Hepatocyte (in vitro differentiated cells): ENCODE measurements at regions not wholly inside any gene's neighbourhood (a gene's known extent, or its start where the extent isn't known, plus 50 kb on each side); places are given as distances from the start of the nearest gene placed in this dataset.

Experiments
- EZH2 ChIP-seq: fragments of 200-600 bp; sonication (generic); IDR thresholded peaks from 2 replicates; pipeline ENCODE4 v1.6.1; 2016; ENCODE audit warnings: antibody characterized with exemption, mild to moderate bottlenecking, borderline replicate concordance
- TF ChIP-seq, protein P1 (sequence below): fragments of 200-600 bp; sonication (generic); IDR thresholded peaks from 2 replicates; pipeline ENCODE4 v1.5.1; 2016; ENCODE audit warnings: antibody characterized with exemption, mild to moderate bottlenecking; ENCODE audit not compliant: poor library complexity

GRCh38 chr11:44472916-44473315 lies 92.5 kb upstream of the CD82 start:
- TF ChIP-seq, protein P1, sequence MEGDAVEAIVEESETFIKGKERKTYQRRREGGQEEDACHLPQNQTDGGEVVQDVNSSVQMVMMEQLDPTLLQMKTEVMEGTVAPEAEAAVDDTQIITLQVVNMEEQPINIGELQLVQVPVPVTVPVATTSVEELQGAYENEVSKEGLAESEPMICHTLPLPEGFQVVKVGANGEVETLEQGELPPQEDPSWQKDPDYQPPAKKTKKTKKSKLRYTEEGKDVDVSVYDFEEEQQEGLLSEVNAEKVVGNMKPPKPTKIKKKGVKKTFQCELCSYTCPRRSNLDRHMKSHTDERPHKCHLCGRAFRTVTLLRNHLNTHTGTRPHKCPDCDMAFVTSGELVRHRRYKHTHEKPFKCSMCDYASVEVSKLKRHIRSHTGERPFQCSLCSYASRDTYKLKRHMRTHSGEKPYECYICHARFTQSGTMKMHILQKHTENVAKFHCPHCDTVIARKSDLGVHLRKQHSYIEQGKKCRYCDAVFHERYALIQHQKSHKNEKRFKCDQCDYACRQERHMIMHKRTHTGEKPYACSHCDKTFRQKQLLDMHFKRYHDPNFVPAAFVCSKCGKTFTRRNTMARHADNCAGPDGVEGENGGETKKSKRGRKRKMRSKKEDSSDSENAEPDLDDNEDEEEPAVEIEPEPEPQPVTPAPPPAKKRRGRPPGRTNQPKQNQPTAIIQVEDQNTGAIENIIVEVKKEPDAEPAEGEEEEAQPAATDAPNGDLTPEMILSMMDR: no peak
- no peak for TF ChIP-seq EZH2
